Coronary artery (tissue), 2 donors: ENCODE measurements at regions not wholly inside any gene's neighbourhood (a gene's known extent, or its start where the extent isn't known, plus 50 kb on each side); places are given as distances from the start of the nearest gene placed in this dataset.

ENCODE experiments used
- DNase-seq: peaks from one replicate; pipeline ENCODE4 v3.0.0-alpha.2; 2017; ENCODE audit warnings: low spot score
- H3K27ac ChIP-seq, 2 donors: fragments of 200-600 bp; sonication (generic); one replicate each; pipeline ENCODE4 v1.5.1; 2016 to 2019
- H3K4me3 ChIP-seq: fragments of 200-600 bp; sonication (generic); 2 replicates; pipeline ENCODE4 v1.5.1; 2016; ENCODE audit warnings: mild to moderate bottlenecking, moderate library complexity
- CTCF ChIP-seq: fragments of 200-600 bp; sonication (generic); IDR thresholded peaks from one replicate; pipeline ENCODE4 v1.5.1; 2019; ENCODE audit warnings: antibody characterized with exemption

- TF ChIP-seq CTCF: no peak
- no peak for DNase-seq
- Histone ChIP-seq H3K4me3 (no peak overlapping the region), H3K27ac (no peak overlapping the region)
Measured at GRCh38 chr12:65595016-65595560, 229.2 kb upstream of the HMGA2 start.

- TF ChIP-seq CTCF: no peak
- DNase-seq: no peak
- H3K4me3 ChIP-seq: no peak overlapping the region
- no peak overlapping the region for H3K27ac ChIP-seq
Measured at GRCh38 chr12:65596514-65597091, 227.7 kb upstream of the HMGA2 start.

- no peak for DNase-seq
- no peak for TF ChIP-seq CTCF
- no peak overlapping the region for H3K27ac ChIP-seq
Measured at GRCh38 chr12:65597527-65597926, 226.8 kb upstream of the HMGA2 start.

GRCh38 chr12:65598688-65599087, 225.6 kb upstream of the HMGA2 start:
- no peak for DNase-seq
- H3K4me3 ChIP-seq: no peak overlapping the region
- H3K27ac ChIP-seq: no peak overlapping the region
- no peak for TF ChIP-seq CTCF

More at GRCh38 chr12:65597527-65597926, 226.8 kb upstream of the HMGA2 start:
- no peak overlapping the region for H3K4me3 ChIP-seq

GRCh38 chr12:65602253-65602609, 222.1 kb upstream of the HMGA2 start:
- no peak overlapping the region for H3K4me3 ChIP-seq
- TF ChIP-seq CTCF: no peak
- no peak overlapping the region for H3K27ac ChIP-seq
- DNase-seq: no peak

- TF ChIP-seq CTCF: no peak
- DNase-seq: peak; percentile 86
- peak overlapping the region in 1 of 2 donors; percentile 53 for H3K27ac ChIP-seq
- H3K4me3 ChIP-seq: peak overlapping the region; percentile 54
Measured at GRCh38 chr12:65602610-65603295, 221.5 kb upstream of the HMGA2 start.
